ENCODE measurements at regions not wholly inside any gene's neighbourhood (a gene's known extent, or its start where the extent isn't known, plus 50 kb on each side); places are given as distances from the start of the nearest gene placed in this dataset.

GRCh38 chr11:104322696-104323095, 158.7 kb upstream of the PDGFD start:
- Histone ChIP-seq H3K36me3 (ENCODE audit: control insufficient read depth, insufficient read depth, low read length) (no peaks in the 10 kb centered on the region), H3K4me1 (replicated peaks in 1 of 2; ENCODE audit: control insufficient read depth in 2 of 2, insufficient read depth in 2 of 2, low read length in 2 of 2) (no peaks in the 10 kb centered on the region), H2AFZ (ENCODE audit: low read depth, low read length) (no peak overlapping the region), H3K9ac (ENCODE audit: insufficient read depth in 1 of 2, low read depth in 2 of 2, low read length in 2 of 2) (no peak overlapping the region), H3K27me3 (ENCODE audit: control insufficient read depth in 2 of 2, insufficient read depth in 2 of 2, low read length in 2 of 2) (no peaks in the 10 kb centered on the region), H3K9me1 (ENCODE audit: control insufficient read depth, insufficient read depth, low read length) (no peaks in the 10 kb centered on the region), H3K9me3 (replicated peaks; ENCODE audit: control insufficient read depth, insufficient read depth, low read depth, low read length) (no peaks in the 10 kb centered on the region), H3K4me3 (no peak overlapping the region), H3K79me2 (ENCODE audit: control insufficient read depth, insufficient read depth, low read length) (no peaks in the 10 kb centered on the region), H3K4me2 (ENCODE audit: insufficient read depth, low read length) (no peak overlapping the region), H4K20me1 (replicated peaks; ENCODE audit: control insufficient read depth, insufficient read depth, low read length) (no peaks in the 10 kb centered on the region), H3K27ac (ENCODE audit: extremely low read depth, low read depth, low read length) (no peak overlapping the region)
- ChIA-PET CTCF (ENCODE audit: low intra/inter-chr PET ratio) (no interaction called here), POLR2A (no interaction called here)
- BruUV-seq (replicated peaks) = no TSS peak
- FAIRE-seq (no peak), ATAC-seq (no peak), DNase-seq (ENCODE audit: extremely low read depth in 1 of 4, low spot score in 3 of 4) (no peak)
- in situ Hi-C loops (cut with MboI) (no loop called here), intact Hi-C loops (cut with micrococcal nuclease) (no loop called here)
- WGBS (ENCODE audit: insufficient coverage, low coverage, missing lambda C conversion rate) = 0% methylated on average over 4 of the region's 4 CpGs
- TF ChIP-seq ZNF76 (CRISPR knock-in tag; IDR thresholded peaks at IDR 0.05; ENCODE audit: borderline replicate concordance) (no peak), SIN3A (IDR thresholded peaks at IDR 0.05; ENCODE audit: borderline replicate concordance in 2 of 2, control insufficient read depth in 1 of 2, low read depth in 2 of 2, low read length in 2 of 2) (no peak), SMAD1 (IDR thresholded peaks at IDR 0.05; ENCODE audit: low read depth, low read length, partially characterized antibody) (no peak), MEIS2 (IDR thresholded peaks at IDR 0.05; ENCODE audit: partially characterized antibody) (no peak), ZNF668 (CRISPR knock-in tag; IDR thresholded peaks at IDR 0.05) (no peak), ZNF717 (CRISPR knock-in tag; IDR thresholded peaks at IDR 0.05) (no peak), C11orf30 (IDR thresholded peaks at IDR 0.05; ENCODE audit: low read depth) (no peak), MCM2 (IDR thresholded peaks at IDR 0.05; ENCODE audit: low read depth) (no peak), PREB (CRISPR knock-in tag; IDR thresholded peaks at IDR 0.05) (no peak), HMG20A (CRISPR knock-in tag; conservative IDR thresholded peaks at IDR 0.05) (no peak), SAP30 (IDR thresholded peaks at IDR 0.05; ENCODE audit: borderline replicate concordance, insufficient read depth, low read depth, low read length, poor library complexity, severe bottlenecking) (no peak)
- TF ChIP-seq, protein P1, sequence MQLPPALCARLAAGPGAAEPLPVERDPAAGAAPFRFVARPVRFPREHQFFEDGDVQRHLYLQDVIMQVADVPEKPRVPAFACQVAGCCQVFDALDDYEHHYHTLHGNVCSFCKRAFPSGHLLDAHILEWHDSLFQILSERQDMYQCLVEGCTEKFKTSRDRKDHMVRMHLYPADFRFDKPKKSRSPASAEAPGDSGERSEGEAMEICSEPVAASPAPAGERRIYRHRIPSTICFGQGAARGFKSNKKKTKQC (CRISPR knock-in tag; IDR thresholded peaks at IDR 0.05) = no peak

Measured in K562 (cell line).